Vagina (tissue), 2 donors: ENCODE measurements at regions not wholly inside any gene's neighbourhood (a gene's known extent, or its start where the extent isn't known, plus 50 kb on each side); places are given as distances from the start of the nearest gene placed in this dataset.

ENCODE experiments used
- DNase-seq, 2 donors: peaks; one replicate each; pipeline ENCODE4 v3.0.0-alpha.2; 2017; ENCODE audit errors: extremely low spot score in 2 of 2
- H3K27ac ChIP-seq: fragments of 200-600 bp; sonication (generic); one replicate; pipeline ENCODE4 v1.5.1; 2019
- H3K27me3 ChIP-seq: fragments of 200-600 bp; sonication (generic); one replicate; pipeline ENCODE4 v1.5.1; 2019
- H3K36me3 ChIP-seq, 2 donors: fragments of 200-600 bp; sonication (generic); one replicate each; pipeline ENCODE4 v1.5.1; 2017 to 2019
- H3K4me1 ChIP-seq: fragments of 200-600 bp; sonication (generic); one replicate; pipeline ENCODE4 v1.5.1; 2019
- H3K4me3 ChIP-seq, 2 donors: fragments of 200-600 bp; sonication (generic); 1 replicate in 1 of 2; 2 replicates in 1 of 2; pipeline ENCODE4 v1.5.1; 2016 to 2019
- H3K9me3 ChIP-seq: fragments of 200-600 bp; sonication (generic); one replicate; pipeline ENCODE4 v1.5.1; 2019
- CTCF ChIP-seq, 3 experiments: fragments of 450-650 bp in 2 of 3; fragments of 200-600 bp in 1 of 3; sonication (generic) in 1 of 3; IDR thresholded peaks; one replicate each; pipeline ENCODE4 v1.5.1; 2017 to 2019; ENCODE audit warnings: antibody characterized with exemption in 3 of 3, mild to moderate bottlenecking in 2 of 3, moderate library complexity in 2 of 3
- POLR2A ChIP-seq, 2 donors: fragments of 450-650 bp; IDR thresholded peaks; one replicate each; pipeline ENCODE4 v1.6.1; 2017; ENCODE audit warnings: antibody characterized with exemption in 2 of 2, mild to moderate bottlenecking in 2 of 2, moderate library complexity in 2 of 2
- POLR2AphosphoS5 ChIP-seq, 2 donors: sonication (generic); formaldehyde crosslinking; IDR thresholded peaks; one replicate each; pipeline ENCODE4 v1.9.0; 2017; ENCODE audit warnings: antibody characterized with exemption in 2 of 2, mild to moderate bottlenecking in 2 of 2, low read depth in 1 of 2; ENCODE audit not compliant: insufficient read depth in 1 of 2
- intact Hi-C: fragments of 100-400 bp; cut with DNase I; formaldehyde crosslinking; loops from one replicate; pipeline ENCODE4 v1.15.1; 2023

- peaks cover 8% of the 10 kb centered on the region for H3K4me1 ChIP-seq
- no peak overlapping the region for H3K4me3 ChIP-seq
- no peak overlapping the region for H3K27ac ChIP-seq
- intact Hi-C loops, result no loop called here
- DNase-seq, result no peak
- no peaks in the 10 kb centered on the region for H3K9me3 ChIP-seq
- H3K27me3 ChIP-seq, result no peaks in the 10 kb centered on the region
- no peaks in the 10 kb centered on the region for H3K36me3 ChIP-seq
- no peak for TF ChIP-seq CTCF (IDR thresholded peaks at IDR 0.05)
- no peak for TF ChIP-seq POLR2A (IDR thresholded peaks at IDR 0.05)
- no peak for TF ChIP-seq POLR2AphosphoS5 (IDR thresholded peaks at IDR 0.05; ENCODE audit: insufficient read depth in 1 of 2, low read depth in 1 of 2)
Observed at GRCh38 chr2:8230466-8230865, 451.4 kb upstream of the ID2 start.

GRCh38 chr2:8231902-8232301, 450.0 kb upstream of the ID2 start:
- intact Hi-C loops, result no loop called here

GRCh38 chr2:8232871-8233270, 449.0 kb upstream of the ID2 start:
- Histone ChIP-seq H3K9me3 (no peaks in the 10 kb centered on the region), H3K27ac (no peak overlapping the region), H3K36me3 (no peaks in the 10 kb centered on the region), H3K4me1 (peaks cover 8% of the 10 kb centered on the region), H3K4me3 (no peak overlapping the region), H3K27me3 (no peaks in the 10 kb centered on the region)
- peak in 1 of 2 donors; percentile 1 for DNase-seq
- TF ChIP-seq CTCF (IDR thresholded peaks at IDR 0.05), result no peak
- no peak for TF ChIP-seq POLR2A (IDR thresholded peaks at IDR 0.05)
- no peak for TF ChIP-seq POLR2AphosphoS5 (IDR thresholded peaks at IDR 0.05; ENCODE audit: insufficient read depth in 1 of 2, low read depth in 1 of 2)
- intact Hi-C loops, result no loop called here

More at GRCh38 chr2:8231902-8232301, 450.0 kb upstream of the ID2 start:
- no peak overlapping the region for H3K27ac ChIP-seq
- no peak for DNase-seq
- no peak overlapping the region for H3K4me3 ChIP-seq
- no peaks in the 10 kb centered on the region for H3K9me3 ChIP-seq
- TF ChIP-seq CTCF (IDR thresholded peaks at IDR 0.05) (no peak), POLR2A (IDR thresholded peaks at IDR 0.05) (no peak), POLR2AphosphoS5 (IDR thresholded peaks at IDR 0.05; ENCODE audit: insufficient read depth in 1 of 2, low read depth in 1 of 2) (no peak)
- H3K4me1 ChIP-seq, result peaks cover 8% of the 10 kb centered on the region
- H3K27me3 ChIP-seq, result no peaks in the 10 kb centered on the region
- no peaks in the 10 kb centered on the region for H3K36me3 ChIP-seq

GRCh38 chr2:8234253-8234652, 447.6 kb upstream of the ID2 start:
- intact Hi-C loops, result no loop called here

More at GRCh38 chr2:8234253-8234652, 447.6 kb upstream of the ID2 start:
- Histone ChIP-seq H3K36me3 (no peaks in the 10 kb centered on the region), H3K4me1 (peaks cover 8% of the 10 kb centered on the region), H3K9me3 (no peaks in the 10 kb centered on the region), H3K27me3 (no peaks in the 10 kb centered on the region), H3K4me3 (no peak overlapping the region), H3K27ac (no peak overlapping the region)
- DNase-seq, result no peak
- TF ChIP-seq POLR2AphosphoS5 (IDR thresholded peaks at IDR 0.05; ENCODE audit: insufficient read depth in 1 of 2, low read depth in 1 of 2) (no peak), CTCF (IDR thresholded peaks at IDR 0.05) (no peak), POLR2A (IDR thresholded peaks at IDR 0.05) (no peak)
